GM19240 (cell line): ENCODE measurements at regions not wholly inside any gene's neighbourhood (a gene's known extent, or its start where the extent isn't known, plus 50 kb on each side); places are given as distances from the start of the nearest gene placed in this dataset.

Experiments used
- DNase-seq: peaks from one replicate; pipeline ENCODE4 v3.0.0; 2011; ENCODE audit warnings: low spot score; ENCODE audit not compliant: insufficient read length

- DNase-seq = no peak
These were observed 212.0 kb downstream of the DMRT2 start for GRCh38 chr9:1261879-1262766.

- no peak for DNase-seq
These were observed 217.0 kb downstream of the DMRT2 start for GRCh38 chr9:1267141-1267570.

GRCh38 chr9:1267581-1267980 is 217.4 kb downstream of the DMRT2 start:
- no peak for DNase-seq

GRCh38 chr9:1269533-1270315 is 219.6 kb downstream of the DMRT2 start:
- no peak for DNase-seq

- no peak for DNase-seq
These were observed 221.2 kb downstream of the DMRT2 start for GRCh38 chr9:1271367-1271766.

GRCh38 chr9:1271786-1272185 is 221.6 kb downstream of the DMRT2 start:
- DNase-seq = no peak

- no peak for DNase-seq
These were observed 222.3 kb downstream of the DMRT2 start for GRCh38 chr9:1272488-1272887.

GRCh38 chr9:1273859-1274258 is 223.7 kb downstream of the DMRT2 start:
- DNase-seq = no peak

GRCh38 chr9:1274334-1274733 is 224.2 kb downstream of the DMRT2 start:
- no peak for DNase-seq

GRCh38 chr9:1276474-1276873 is 226.3 kb downstream of the DMRT2 start:
- no peak for DNase-seq

- no peak for DNase-seq
These were observed 234.6 kb downstream of the DMRT2 start for GRCh38 chr9:1284727-1285126.

GRCh38 chr9:1285526-1285925 is 235.4 kb downstream of the DMRT2 start:
- no peak for DNase-seq

- no peak for DNase-seq
These were observed 242.2 kb downstream of the DMRT2 start for GRCh38 chr9:1292384-1292783.

GRCh38 chr9:1294641-1295258 is 244.6 kb downstream of the DMRT2 start:
- DNase-seq = no peak

- no peak for DNase-seq
These were observed 246.2 kb downstream of the DMRT2 start for GRCh38 chr9:1296331-1296730.

GRCh38 chr9:1298046-1298445 is 247.9 kb downstream of the DMRT2 start:
- no peak for DNase-seq

- no peak for DNase-seq
These were observed 250.8 kb downstream of the DMRT2 start for GRCh38 chr9:1300941-1301340.

GRCh38 chr9:1303932-1304331 is 253.8 kb downstream of the DMRT2 start:
- DNase-seq = no peak

GRCh38 chr9:1311462-1312042 is 261.4 kb downstream of the DMRT2 start:
- DNase-seq = no peak

GRCh38 chr9:1319436-1319835 is 269.3 kb downstream of the DMRT2 start:
- DNase-seq = no peak

- no peak for DNase-seq
These were observed 269.9 kb downstream of the DMRT2 start for GRCh38 chr9:1320051-1320557.
